ENCODE measurements at regions not wholly inside any gene's neighbourhood (a gene's known extent, or its start where the extent isn't known, plus 50 kb on each side); places are given as distances from the start of the nearest gene placed in this dataset.
A peak's percentile ranks its signal among the peaks of the same experiment; 100 is the strongest.

DNA sequence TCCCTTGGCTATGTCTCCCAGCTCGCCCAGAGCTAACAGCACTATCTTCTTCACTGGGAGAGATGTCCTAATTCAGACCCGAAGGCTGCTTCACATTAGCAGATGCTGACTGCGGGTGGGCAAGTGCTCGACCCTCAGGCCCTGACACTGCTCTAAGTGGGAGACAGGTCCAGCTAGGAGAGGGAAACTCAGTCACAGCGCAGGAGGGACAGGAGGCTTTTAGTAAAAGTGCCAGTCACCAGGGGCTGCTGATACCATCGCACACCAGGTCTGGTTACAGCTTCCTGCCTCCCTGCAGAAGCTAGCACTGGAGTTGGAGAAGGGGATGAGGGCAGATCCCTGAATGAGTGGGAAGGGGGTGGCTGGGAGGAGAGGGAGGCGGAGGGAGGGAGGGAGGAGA is 365.8 kb upstream of the RGMA start:
- TF ChIP-seq, protein P1, sequence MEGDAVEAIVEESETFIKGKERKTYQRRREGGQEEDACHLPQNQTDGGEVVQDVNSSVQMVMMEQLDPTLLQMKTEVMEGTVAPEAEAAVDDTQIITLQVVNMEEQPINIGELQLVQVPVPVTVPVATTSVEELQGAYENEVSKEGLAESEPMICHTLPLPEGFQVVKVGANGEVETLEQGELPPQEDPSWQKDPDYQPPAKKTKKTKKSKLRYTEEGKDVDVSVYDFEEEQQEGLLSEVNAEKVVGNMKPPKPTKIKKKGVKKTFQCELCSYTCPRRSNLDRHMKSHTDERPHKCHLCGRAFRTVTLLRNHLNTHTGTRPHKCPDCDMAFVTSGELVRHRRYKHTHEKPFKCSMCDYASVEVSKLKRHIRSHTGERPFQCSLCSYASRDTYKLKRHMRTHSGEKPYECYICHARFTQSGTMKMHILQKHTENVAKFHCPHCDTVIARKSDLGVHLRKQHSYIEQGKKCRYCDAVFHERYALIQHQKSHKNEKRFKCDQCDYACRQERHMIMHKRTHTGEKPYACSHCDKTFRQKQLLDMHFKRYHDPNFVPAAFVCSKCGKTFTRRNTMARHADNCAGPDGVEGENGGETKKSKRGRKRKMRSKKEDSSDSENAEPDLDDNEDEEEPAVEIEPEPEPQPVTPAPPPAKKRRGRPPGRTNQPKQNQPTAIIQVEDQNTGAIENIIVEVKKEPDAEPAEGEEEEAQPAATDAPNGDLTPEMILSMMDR (IDR thresholded peaks at IDR 0.05): no peak
- ATAC-seq (ENCODE audit: low FRiP score) (no peak), DNase-seq (ENCODE audit: low spot score) (no peak)

DNA sequence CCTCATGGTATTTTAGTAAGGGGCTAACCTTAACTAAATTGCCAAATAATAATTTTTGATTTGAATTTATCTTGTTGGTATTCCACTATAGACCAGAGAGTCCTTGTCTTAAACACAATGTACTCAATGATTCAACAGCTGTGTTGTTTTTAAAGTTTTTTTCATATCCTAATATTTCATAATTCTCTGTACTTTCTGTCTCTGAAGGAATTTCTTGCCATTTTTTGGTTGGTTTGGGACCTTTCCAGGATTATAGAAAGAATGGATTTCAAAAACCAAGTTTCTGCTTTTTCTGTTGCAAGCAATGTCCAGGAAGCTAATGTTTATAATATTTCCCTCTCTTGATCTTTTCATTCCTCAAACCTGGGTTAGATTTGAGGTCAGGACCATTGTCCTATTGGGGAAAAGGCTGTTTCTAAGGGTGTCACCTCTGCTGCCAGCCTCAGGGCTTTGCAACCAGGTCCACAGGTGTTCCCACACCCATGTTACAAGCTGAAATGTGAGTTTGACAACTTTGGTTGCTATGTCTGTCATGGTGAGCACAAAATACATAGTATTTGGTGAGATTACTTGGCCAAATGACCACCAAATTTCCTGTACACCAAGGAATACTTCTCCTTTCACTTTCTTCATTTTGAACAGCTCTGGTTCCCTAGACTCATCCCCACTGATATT is 363.7 kb upstream of the RGMA start:
- TF ChIP-seq, protein P1 (IDR thresholded peaks at IDR 0.05): no peak
- ATAC-seq (ENCODE audit: low FRiP score): peak; percentile 72
- no peak for DNase-seq (ENCODE audit: low spot score)

DNA sequence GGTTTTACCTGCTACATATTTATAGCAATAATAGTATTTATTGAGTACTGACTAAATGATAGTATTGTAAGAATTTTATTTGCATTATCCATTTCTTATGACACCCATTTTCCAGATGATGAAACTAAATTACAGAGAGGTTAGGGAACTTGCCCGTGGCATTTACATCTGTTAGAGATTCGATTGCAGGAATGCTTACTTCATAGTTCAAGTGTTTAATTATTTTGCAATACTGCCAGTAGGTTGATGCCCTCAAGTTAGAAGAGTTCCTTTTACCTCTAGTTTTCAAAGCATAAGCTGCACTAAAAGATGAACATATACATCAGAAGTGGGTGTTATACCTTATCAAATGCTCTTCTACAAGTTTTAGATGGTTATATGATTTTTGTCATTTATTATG is 362.8 kb upstream of the RGMA start:
- TF ChIP-seq, protein P1 (IDR thresholded peaks at IDR 0.05): no peak
- no peak for DNase-seq (ENCODE audit: low spot score)
- ATAC-seq (ENCODE audit: low FRiP score): peak; percentile 41

DNA sequence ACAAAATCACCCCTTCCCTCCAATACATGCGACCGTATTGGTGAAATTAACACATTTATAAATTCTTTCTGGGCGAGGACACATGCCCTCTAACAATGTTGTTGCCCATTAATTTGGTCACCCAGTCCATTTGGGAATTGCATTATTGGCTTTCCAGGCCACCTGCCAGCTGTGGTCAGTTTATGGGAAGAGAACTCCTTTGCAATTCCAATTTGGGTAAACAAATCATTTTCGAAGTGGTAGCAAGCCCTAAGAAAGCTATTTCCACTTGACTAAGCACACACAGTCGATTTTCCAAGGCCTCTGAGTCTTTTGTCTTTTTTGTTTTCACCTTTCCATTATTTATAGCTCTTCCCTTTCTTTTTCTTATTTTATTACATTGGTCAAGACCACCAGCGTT is 362.3 kb upstream of the RGMA start:
- ATAC-seq (ENCODE audit: low FRiP score) (no peak), DNase-seq (ENCODE audit: low spot score) (no peak)
- TF ChIP-seq, protein P1 (IDR thresholded peaks at IDR 0.05): no peak

DNA sequence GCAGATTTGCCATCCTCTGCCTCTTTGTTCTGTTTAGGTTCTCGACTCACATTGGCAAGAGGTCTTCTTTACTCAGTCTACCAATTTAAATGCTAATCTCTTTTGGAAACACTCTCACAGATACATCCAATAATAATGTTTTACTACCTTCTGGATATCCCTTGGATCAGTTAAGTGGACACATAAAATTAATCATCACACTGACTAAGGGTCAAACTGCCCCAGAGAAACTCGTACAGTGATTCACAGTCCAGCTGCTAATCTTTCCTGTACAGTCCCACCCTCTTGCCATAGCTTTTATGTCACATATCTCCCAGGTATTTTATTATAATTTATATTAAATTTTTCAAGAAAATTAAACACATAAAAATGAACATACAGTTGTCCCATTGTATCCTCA is 360.8 kb upstream of the RGMA start:
- ATAC-seq (ENCODE audit: low FRiP score) (no peak), DNase-seq (ENCODE audit: low spot score) (no peak)
- TF ChIP-seq, protein P1 (IDR thresholded peaks at IDR 0.05): no peak

DNA sequence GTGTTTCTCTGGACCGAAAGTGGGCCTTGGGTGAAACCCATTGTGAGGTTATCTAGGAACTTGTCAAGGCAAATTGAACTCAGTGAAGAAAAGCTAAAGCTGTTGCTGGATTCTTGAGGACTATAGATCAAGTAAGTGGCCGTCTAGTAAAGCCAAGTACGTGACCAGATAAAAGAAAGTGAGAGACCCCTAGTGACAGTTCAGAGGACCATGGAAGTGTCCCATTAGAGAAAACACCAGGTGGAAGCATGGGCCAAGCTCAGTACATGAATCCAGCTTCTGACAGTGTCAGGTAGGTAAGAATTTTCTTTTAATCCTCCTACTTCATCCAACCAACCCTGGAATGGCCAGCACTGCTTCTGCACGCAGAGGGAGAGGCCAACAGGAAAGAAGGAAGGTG is 349.3 kb upstream of the RGMA start:
- DNase-seq (ENCODE audit: low spot score) (no peak), ATAC-seq (ENCODE audit: low FRiP score) (no peak)
- TF ChIP-seq, protein P1 (IDR thresholded peaks at IDR 0.05): no peak

DNA sequence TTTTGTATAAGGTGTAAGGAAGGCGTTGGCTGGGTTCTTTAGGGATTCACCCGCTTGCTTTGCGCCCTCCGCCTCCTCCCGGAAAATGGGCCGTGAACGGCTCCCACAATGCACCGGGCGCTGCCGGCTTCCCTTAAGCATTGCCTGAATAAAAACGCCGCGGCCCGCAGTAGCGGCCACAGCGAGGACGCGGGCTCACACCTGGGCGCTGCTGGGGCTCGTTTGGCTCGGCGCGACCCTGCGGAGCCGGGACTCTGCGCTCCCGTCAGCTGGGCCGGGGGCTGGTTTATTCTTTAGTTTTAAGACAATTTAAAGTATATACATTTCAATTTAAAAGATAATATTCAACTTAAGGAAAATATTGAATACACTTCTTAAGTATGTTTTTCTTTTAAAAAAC is 343.5 kb upstream of the RGMA start:
- no peak for ATAC-seq (ENCODE audit: low FRiP score)
- TF ChIP-seq, protein P1 (IDR thresholded peaks at IDR 0.05): no peak

More for the DNA sequence above, 343.5 kb upstream of the RGMA start:
- no peak for DNase-seq (ENCODE audit: low spot score)
